ENCODE measurements at regions not wholly inside any gene's neighbourhood (a gene's known extent, or its start where the extent isn't known, plus 50 kb on each side); places are given as distances from the start of the nearest gene placed in this dataset.
"Not testable (repeated sequence)": the region's sequence is repeated elsewhere in the genome, so short reads cannot be mapped to it uniquely, and the experiment has no call there.

- not testable (repeated sequence) for ATAC-seq (ENCODE audit: low FRiP score); DNase-seq; H3K4me3 ChIP-seq (ENCODE audit: low read length in 2 of 2); H3K4me1 ChIP-seq (ENCODE audit: control insufficient read depth in 1 of 2, insufficient read depth in 2 of 2, low read length in 2 of 2); H3K27me3 ChIP-seq (ENCODE audit: control insufficient read depth in 1 of 2, insufficient read depth in 2 of 2, low read length in 1 of 2); H3K27ac ChIP-seq (ENCODE audit: low read depth in 1 of 2, low read length in 2 of 2); H3K36me3 ChIP-seq (ENCODE audit: control insufficient read depth in 1 of 2, insufficient read depth in 2 of 2, low read length in 1 of 2); H3K9me3 ChIP-seq (ENCODE audit: control insufficient read depth, low read length)
- WGBS, 2 donors = 79 to 86% methylated on average over 6 of the region's 6 CpGs
- intact Hi-C loops (cut with DNase I) = loop anchor here in 1 of 2 donors (10.0 kb wide), 1 partner anchor 153 kb away; no protein-coding TSS in a partner anchor
Measured at GRCh38 chr6:28831683-28832082, 92.1 kb downstream of the TRIM27 start.

DNA sequence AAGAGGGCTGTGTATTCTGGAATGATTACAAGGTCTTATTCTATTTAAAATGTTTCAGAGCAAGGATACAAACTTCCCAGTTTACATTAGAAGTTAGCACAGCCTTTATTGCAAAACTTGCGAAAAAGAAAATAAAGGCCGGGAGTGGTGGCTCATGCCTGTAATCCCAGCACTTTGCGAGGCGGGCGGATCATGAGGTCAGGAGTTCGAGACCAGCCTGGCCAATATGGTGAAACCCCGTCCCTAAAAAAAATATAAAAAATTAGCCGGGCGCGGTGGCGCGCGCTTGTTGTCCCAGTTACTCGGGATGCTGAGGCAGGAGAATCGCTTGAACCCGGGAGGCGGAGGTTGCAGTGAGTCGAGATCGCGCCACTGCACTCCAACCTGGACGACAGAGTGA, 87.1 kb downstream of the TRIM27 start:
- H3K36me3 ChIP-seq (ENCODE audit: control insufficient read depth in 1 of 2, insufficient read depth in 2 of 2, low read length in 1 of 2); H3K4me1 ChIP-seq (ENCODE audit: control insufficient read depth in 1 of 2, insufficient read depth in 2 of 2, low read length in 2 of 2); H3K9me3 ChIP-seq (ENCODE audit: control insufficient read depth, low read length); H3K4me3 ChIP-seq (ENCODE audit: low read length in 2 of 2); H3K27me3 ChIP-seq (ENCODE audit: control insufficient read depth in 1 of 2, insufficient read depth in 2 of 2, low read length in 1 of 2); ATAC-seq (ENCODE audit: low FRiP score); DNase-seq; H3K27ac ChIP-seq (ENCODE audit: low read depth in 1 of 2, low read length in 2 of 2): not testable (repeated sequence)
- WGBS, 2 donors = 36 to 37% methylated on average over 21 of the region's 21 CpGs
- intact Hi-C loops (cut with DNase I) = loop anchor here (1.0 to 10.0 kb wide), 3 partner anchors 148 to 181 kb away; no protein-coding TSS in a partner anchor

DNA sequence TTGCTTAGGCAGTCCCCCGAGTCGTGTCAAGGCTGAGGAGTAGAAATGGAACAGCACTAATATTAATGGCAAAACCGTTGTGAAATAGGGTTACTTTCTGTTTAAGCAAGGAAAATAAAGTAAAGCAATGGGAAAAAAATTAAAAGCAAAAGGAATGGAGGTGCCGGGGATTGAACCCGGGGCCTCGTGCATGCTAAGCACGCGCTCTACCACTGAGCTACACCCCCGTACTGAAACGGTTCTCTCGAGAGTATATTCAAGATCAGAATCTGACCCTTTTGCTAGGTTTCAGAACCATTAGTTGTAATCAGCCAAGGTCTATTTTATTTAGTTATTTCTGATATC, 85.5 kb downstream of the TRIM27 start:
- no peak overlapping the region for H3K27ac ChIP-seq (ENCODE audit: low read depth in 1 of 2, low read length in 2 of 2)
- 1 to 2% methylated on average over 11 of the region's 11 CpGs for WGBS, 2 donors
- no peaks in the 10 kb centered on the region for H3K27me3 ChIP-seq (ENCODE audit: control insufficient read depth in 1 of 2, insufficient read depth in 2 of 2, low read length in 1 of 2)
- intact Hi-C loops (cut with DNase I) = loop anchor here (2.0 to 10.0 kb wide), 3 partner anchors 103 to 179 kb away; no protein-coding TSS in a partner anchor
- no peaks in the 10 kb centered on the region for H3K4me1 ChIP-seq (ENCODE audit: control insufficient read depth in 1 of 2, insufficient read depth in 2 of 2, low read length in 2 of 2)
- H3K9me3 ChIP-seq (ENCODE audit: control insufficient read depth, low read length) = no peaks in the 10 kb centered on the region
- peak; percentile 95 for ATAC-seq (ENCODE audit: low FRiP score)
- H3K36me3 ChIP-seq (ENCODE audit: control insufficient read depth in 1 of 2, insufficient read depth in 2 of 2, low read length in 1 of 2) = no peaks in the 10 kb centered on the region
- H3K4me3 ChIP-seq (ENCODE audit: low read length in 2 of 2) = peak overlapping the region; percentile 54 to 61
- peak; percentile 54 to 77 for DNase-seq

DNA sequence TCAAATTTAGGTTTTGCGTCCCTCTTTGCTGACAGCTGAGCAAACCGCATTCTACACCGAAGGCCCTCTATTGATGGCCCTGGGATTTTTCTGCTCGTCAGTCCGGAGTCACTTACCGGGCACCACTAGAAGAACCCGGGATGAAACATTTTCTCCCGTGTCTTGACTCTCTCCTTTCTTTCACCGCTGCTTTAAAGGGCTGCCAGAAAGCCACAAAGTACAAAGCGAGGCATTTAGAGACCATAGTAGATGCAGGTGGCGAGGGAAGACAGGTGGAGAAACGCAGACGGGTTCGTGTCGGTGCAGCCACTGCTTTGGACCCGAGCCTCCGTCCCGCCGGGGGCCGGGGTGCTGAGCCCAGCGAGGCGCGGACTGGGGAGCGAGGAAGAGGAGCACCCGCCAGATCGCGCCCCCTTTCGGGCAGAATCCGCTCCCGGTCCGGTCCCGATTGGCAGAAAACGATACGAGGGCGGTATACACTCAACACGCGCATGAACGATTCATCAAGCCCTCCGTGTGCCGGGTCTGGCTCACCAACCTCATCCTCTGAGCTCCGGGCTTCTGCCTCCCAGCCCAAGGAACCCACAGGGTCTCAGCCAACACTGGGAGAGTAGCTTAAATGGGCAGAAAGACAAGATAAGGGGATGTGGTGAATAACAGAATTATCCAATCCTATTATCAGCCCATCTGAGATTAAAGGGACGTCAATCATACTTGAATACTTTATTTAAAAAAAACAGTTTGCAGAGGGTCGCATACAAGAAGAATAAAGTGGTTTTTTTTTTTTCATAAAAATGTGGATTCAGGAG, 84.9 kb downstream of the TRIM27 start:
- peak; percentile 93 for ATAC-seq (ENCODE audit: low FRiP score)

GRCh38 chr6:28839443-28840120, 84.2 kb downstream of the TRIM27 start:
- DNase-seq = no peak
- H3K4me1 ChIP-seq (ENCODE audit: control insufficient read depth in 1 of 2, insufficient read depth in 2 of 2, low read length in 2 of 2) = no peaks in the 10 kb centered on the region
- intact Hi-C loops (cut with DNase I) = loop anchor here (2.0 to 10.0 kb wide), 3 partner anchors 101 to 178 kb away; no protein-coding TSS in a partner anchor
- 13 to 14% methylated on average over 9 of the region's 9 CpGs for WGBS, 2 donors
- no peak overlapping the region for H3K27ac ChIP-seq (ENCODE audit: low read depth in 1 of 2, low read length in 2 of 2)
- H3K27me3 ChIP-seq (ENCODE audit: control insufficient read depth in 1 of 2, insufficient read depth in 2 of 2, low read length in 1 of 2) = no peaks in the 10 kb centered on the region
- no peaks in the 10 kb centered on the region for H3K9me3 ChIP-seq (ENCODE audit: control insufficient read depth, low read length)
- no peak for ATAC-seq (ENCODE audit: low FRiP score)
- peak overlapping the region; percentile 39 to 54 for H3K4me3 ChIP-seq (ENCODE audit: low read length in 2 of 2)
- no peaks in the 10 kb centered on the region for H3K36me3 ChIP-seq (ENCODE audit: control insufficient read depth in 1 of 2, insufficient read depth in 2 of 2, low read length in 1 of 2)

More for the DNA sequence above, 84.9 kb downstream of the TRIM27 start:
- H3K36me3 ChIP-seq (ENCODE audit: control insufficient read depth in 1 of 2, insufficient read depth in 2 of 2, low read length in 1 of 2) = no peaks in the 10 kb centered on the region
- WGBS, 2 donors = 0 to 2% methylated on average over 43 of the region's 43 CpGs
- intact Hi-C loops (cut with DNase I) = loop anchor here (2.0 to 10.0 kb wide), 3 partner anchors 102 to 178 kb away; no protein-coding TSS in a partner anchor
- no peaks in the 10 kb centered on the region for H3K27me3 ChIP-seq (ENCODE audit: control insufficient read depth in 1 of 2, insufficient read depth in 2 of 2, low read length in 1 of 2)
- H3K9me3 ChIP-seq (ENCODE audit: control insufficient read depth, low read length) = no peaks in the 10 kb centered on the region
- H3K4me3 ChIP-seq (ENCODE audit: low read length in 2 of 2) = peak overlapping the region; percentile 54 to 61
- H3K4me1 ChIP-seq (ENCODE audit: control insufficient read depth in 1 of 2, insufficient read depth in 2 of 2, low read length in 2 of 2) = no peaks in the 10 kb centered on the region
- no peak overlapping the region for H3K27ac ChIP-seq (ENCODE audit: low read depth in 1 of 2, low read length in 2 of 2)
- peak; percentile 87 to 94 for DNase-seq

GRCh38 chr6:28841290-28841689, 82.5 kb downstream of the TRIM27 start:
- no peak for ATAC-seq (ENCODE audit: low FRiP score)
- Histone ChIP-seq H3K4me1 (ENCODE audit: control insufficient read depth in 1 of 2, insufficient read depth in 2 of 2, low read length in 2 of 2) (no peaks in the 10 kb centered on the region), H3K9me3 (ENCODE audit: control insufficient read depth, low read length) (no peaks in the 10 kb centered on the region), H3K4me3 (ENCODE audit: low read length in 2 of 2) (no peak overlapping the region), H3K36me3 (ENCODE audit: control insufficient read depth in 1 of 2, insufficient read depth in 2 of 2, low read length in 1 of 2) (no peaks in the 10 kb centered on the region), H3K27ac (ENCODE audit: low read depth in 1 of 2, low read length in 2 of 2) (no peak overlapping the region), H3K27me3 (ENCODE audit: control insufficient read depth in 1 of 2, insufficient read depth in 2 of 2, low read length in 1 of 2) (no peaks in the 10 kb centered on the region)
- 50 to 51% methylated on average over 3 of the region's 3 CpGs for WGBS, 2 donors
- DNase-seq = no peak
- intact Hi-C loops (cut with DNase I) = no loop called here

DNA sequence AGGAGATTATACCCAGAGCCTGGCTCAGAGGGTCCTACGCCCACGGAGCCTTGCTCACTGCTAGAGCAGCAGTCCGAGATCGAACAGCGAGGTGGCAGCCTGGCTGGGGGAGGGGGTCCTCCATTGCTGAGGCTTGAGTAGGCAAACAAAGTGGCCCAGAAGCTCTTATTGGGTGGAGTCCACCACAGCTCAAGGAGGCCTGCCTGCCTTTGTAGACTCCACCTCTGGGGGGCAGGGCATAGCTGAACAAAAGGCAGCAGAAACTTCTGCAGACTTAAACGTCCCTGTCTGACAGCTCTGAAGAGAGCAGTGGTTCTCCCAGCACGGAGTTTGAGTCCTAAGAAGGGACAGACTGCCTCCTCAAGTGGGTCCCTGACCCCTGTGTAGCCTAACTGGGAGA, 75.0 kb downstream of the TRIM27 start:
- WGBS, 2 donors = 69 to 75% methylated on average over 7 of the region's 7 CpGs
- H3K9me3 ChIP-seq (ENCODE audit: control insufficient read depth, low read length); H3K36me3 ChIP-seq (ENCODE audit: control insufficient read depth in 1 of 2, insufficient read depth in 2 of 2, low read length in 1 of 2); intact Hi-C loops (cut with DNase I); H3K27me3 ChIP-seq (ENCODE audit: control insufficient read depth in 1 of 2, insufficient read depth in 2 of 2, low read length in 1 of 2); DNase-seq; H3K27ac ChIP-seq (ENCODE audit: low read depth in 1 of 2, low read length in 2 of 2); H3K4me1 ChIP-seq (ENCODE audit: control insufficient read depth in 1 of 2, insufficient read depth in 2 of 2, low read length in 2 of 2); H3K4me3 ChIP-seq (ENCODE audit: low read length in 2 of 2); ATAC-seq (ENCODE audit: low FRiP score): not testable (repeated sequence)
